Activated CD4-positive, alpha-beta memory T cell treated with anti-CD3 and anti-CD28 coated beads for 36 hours (primary cell): ENCODE measurements at regions not wholly inside any gene's neighbourhood (a gene's known extent, or its start where the extent isn't known, plus 50 kb on each side); places are given as distances from the start of the nearest gene placed in this dataset.

Experiments used
- CTCF ChIA-PET: fragments of 350-600 bp; sonication (Branson Sonifier 250); formaldehyde crosslinking; loops from one replicate; lab custom pipeline; 2021; ENCODE audit warnings: antibody characterized with exemption, inconsistent platforms; lab: Charles Lee
- POLR2A ChIA-PET: fragments of 350-600 bp; sonication (Branson Sonifier 250); formaldehyde crosslinking; loops from one replicate; lab custom pipeline; 2021; ENCODE audit warnings: antibody characterized with exemption; lab: Charles Lee
- DNase-seq: peaks from one replicate; pipeline ENCODE4 v3.0.0-alpha.2; 2020
- H3K27ac Mint-ChIP-seq: one replicate; pipeline ENCODE4 v1.8.0; 2021; ENCODE audit warnings: mixed read lengths
- H3K27me3 Mint-ChIP-seq: one replicate; pipeline ENCODE4 v1.8.0; 2021; ENCODE audit warnings: mixed read lengths
- H3K36me3 Mint-ChIP-seq: one replicate; pipeline ENCODE4 v1.8.0; 2021; ENCODE audit warnings: mixed read lengths
- H3K4me1 Mint-ChIP-seq: one replicate; pipeline ENCODE4 v1.8.0; 2021; ENCODE audit warnings: low read depth, mixed read lengths
- H3K4me3 Mint-ChIP-seq: one replicate; pipeline ENCODE4 v1.8.0; 2021; ENCODE audit warnings: mild to moderate bottlenecking, mixed read lengths
- H3K9me3 Mint-ChIP-seq: one replicate; pipeline ENCODE4 v1.8.0; 2021; ENCODE audit warnings: mixed read lengths
- intact Hi-C: fragments of 100-400 bp; cut with micrococcal nuclease; formaldehyde crosslinking; loops from one replicate; pipeline ENCODE4 v1.15.1; 2023

GRCh38 chr4:66667249-66667648 lies 878.1 kb downstream of the CENPC start:
- no peaks in the 10 kb centered on the region for H3K36me3 Mint-ChIP-seq

GRCh38 chr4:66662620-66663019 lies 882.7 kb downstream of the CENPC start:
- Mint-ChIP-seq H3K36me3 (no peaks in the 10 kb centered on the region), H3K9me3 (peaks cover 8% of the 10 kb centered on the region), H3K4me1 (no peaks in the 10 kb centered on the region), H3K27ac (no peak overlapping the region), H3K4me3 (no peak overlapping the region), H3K27me3 (no peaks in the 10 kb centered on the region)
- intact Hi-C loops = no loop called here
- DNase-seq = no peak
- POLR2A ChIA-PET = no interaction called here
- CTCF ChIA-PET = no interaction called here

More at GRCh38 chr4:66667249-66667648, 878.1 kb downstream of the CENPC start:
- CTCF ChIA-PET = no interaction called here
- H3K4me1 Mint-ChIP-seq = no peaks in the 10 kb centered on the region
- no peaks in the 10 kb centered on the region for H3K27me3 Mint-ChIP-seq
- H3K9me3 Mint-ChIP-seq = peaks cover 10% of the 10 kb centered on the region
- no peak overlapping the region for H3K4me3 Mint-ChIP-seq
- intact Hi-C loops = no loop called here
- POLR2A ChIA-PET = no interaction called here
- H3K27ac Mint-ChIP-seq = no peak overlapping the region
- no peak for DNase-seq

GRCh38 chr4:66658809-66659208 lies 886.5 kb downstream of the CENPC start:
- Mint-ChIP-seq H3K9me3 (peaks cover 4% of the 10 kb centered on the region), H3K4me1 (no peaks in the 10 kb centered on the region), H3K27ac (no peak overlapping the region), H3K36me3 (no peaks in the 10 kb centered on the region), H3K27me3 (no peaks in the 10 kb centered on the region), H3K4me3 (no peak overlapping the region)
- no peak for DNase-seq
- intact Hi-C loops = no loop called here
- ChIA-PET POLR2A (no interaction called here), CTCF (no interaction called here)

- no peak for DNase-seq
- peaks cover 7% of the 10 kb centered on the region for H3K9me3 Mint-ChIP-seq
- H3K27ac Mint-ChIP-seq = no peak overlapping the region
- H3K4me1 Mint-ChIP-seq = no peaks in the 10 kb centered on the region
- POLR2A ChIA-PET = no interaction called here
- no peak overlapping the region for H3K4me3 Mint-ChIP-seq
- intact Hi-C loops = no loop called here
- no peaks in the 10 kb centered on the region for H3K27me3 Mint-ChIP-seq
- no peaks in the 10 kb centered on the region for H3K36me3 Mint-ChIP-seq
- CTCF ChIA-PET = no interaction called here
Observed at GRCh38 chr4:66655505-66655904, 889.8 kb downstream of the CENPC start.

- H3K27ac Mint-ChIP-seq = no peak overlapping the region
- no peak for DNase-seq
- H3K4me3 Mint-ChIP-seq = no peak overlapping the region
- no peaks in the 10 kb centered on the region for H3K27me3 Mint-ChIP-seq
- POLR2A ChIA-PET = no interaction called here
- H3K9me3 Mint-ChIP-seq = peaks cover 7% of the 10 kb centered on the region
- CTCF ChIA-PET = no interaction called here
- H3K4me1 Mint-ChIP-seq = no peaks in the 10 kb centered on the region
- no peaks in the 10 kb centered on the region for H3K36me3 Mint-ChIP-seq
- intact Hi-C loops = no loop called here
Observed at GRCh38 chr4:66653937-66654336, 891.4 kb downstream of the CENPC start.

- DNase-seq = no peak
- Mint-ChIP-seq H3K27ac (no peak overlapping the region), H3K27me3 (no peaks in the 10 kb centered on the region), H3K4me1 (no peaks in the 10 kb centered on the region), H3K36me3 (no peaks in the 10 kb centered on the region), H3K4me3 (no peak overlapping the region), H3K9me3 (peaks cover 4% of the 10 kb centered on the region)
- ChIA-PET CTCF (no interaction called here), POLR2A (no interaction called here)
- intact Hi-C loops = no loop called here
Observed at GRCh38 chr4:66649236-66649635, 896.1 kb downstream of the CENPC start.

- Mint-ChIP-seq H3K4me3 (no peak overlapping the region), H3K27me3 (no peaks in the 10 kb centered on the region), H3K36me3 (no peaks in the 10 kb centered on the region), H3K27ac (no peak overlapping the region), H3K9me3 (peaks cover 4% of the 10 kb centered on the region), H3K4me1 (no peaks in the 10 kb centered on the region)
- ChIA-PET POLR2A (no interaction called here), CTCF (no interaction called here)
- DNase-seq = no peak
- intact Hi-C loops = no loop called here
Observed at GRCh38 chr4:66647926-66648325, 897.4 kb downstream of the CENPC start.

- H3K27ac Mint-ChIP-seq = no peak overlapping the region
- no peaks in the 10 kb centered on the region for H3K36me3 Mint-ChIP-seq
- H3K4me1 Mint-ChIP-seq = no peaks in the 10 kb centered on the region
- CTCF ChIA-PET = no interaction called here
- POLR2A ChIA-PET = no interaction called here
- intact Hi-C loops = no loop called here
- no peak overlapping the region for H3K4me3 Mint-ChIP-seq
- no peaks in the 10 kb centered on the region for H3K27me3 Mint-ChIP-seq
- no peak for DNase-seq
- peaks cover 4% of the 10 kb centered on the region for H3K9me3 Mint-ChIP-seq
Observed at GRCh38 chr4:66647476-66647875, 897.8 kb downstream of the CENPC start.

GRCh38 chr4:66640233-66640990 lies 904.9 kb downstream of the CENPC start:
- no peak overlapping the region for H3K4me3 Mint-ChIP-seq
- no peaks in the 10 kb centered on the region for H3K27me3 Mint-ChIP-seq

GRCh38 chr4:66639361-66639760 lies 905.9 kb downstream of the CENPC start:
- no peak for DNase-seq

More at GRCh38 chr4:66640233-66640990, 904.9 kb downstream of the CENPC start:
- no peak overlapping the region for H3K27ac Mint-ChIP-seq
- ChIA-PET CTCF (no interaction called here), POLR2A (no interaction called here)
- no peaks in the 10 kb centered on the region for H3K4me1 Mint-ChIP-seq
- no peak for DNase-seq
- no peaks in the 10 kb centered on the region for H3K36me3 Mint-ChIP-seq
- H3K9me3 Mint-ChIP-seq = peaks cover 5% of the 10 kb centered on the region
- intact Hi-C loops = no loop called here

GRCh38 chr4:66636349-66636748 lies 909.0 kb downstream of the CENPC start:
- Mint-ChIP-seq H3K36me3 (no peaks in the 10 kb centered on the region), H3K9me3 (peaks cover 3% of the 10 kb centered on the region), H3K27me3 (no peaks in the 10 kb centered on the region), H3K4me3 (no peak overlapping the region), H3K27ac (no peak overlapping the region), H3K4me1 (no peaks in the 10 kb centered on the region)
- DNase-seq = no peak
- intact Hi-C loops = no loop called here
- ChIA-PET POLR2A (no interaction called here), CTCF (no interaction called here)

More at GRCh38 chr4:66639361-66639760, 905.9 kb downstream of the CENPC start:
- intact Hi-C loops = no loop called here
- ChIA-PET POLR2A (no interaction called here), CTCF (no interaction called here)
- Mint-ChIP-seq H3K27ac (no peak overlapping the region), H3K4me3 (no peak overlapping the region), H3K27me3 (no peaks in the 10 kb centered on the region), H3K4me1 (no peaks in the 10 kb centered on the region), H3K36me3 (no peaks in the 10 kb centered on the region), H3K9me3 (peaks cover 5% of the 10 kb centered on the region)

- Mint-ChIP-seq H3K27me3 (no peaks in the 10 kb centered on the region), H3K4me1 (no peaks in the 10 kb centered on the region), H3K9me3 (peaks cover 3% of the 10 kb centered on the region), H3K4me3 (no peak overlapping the region), H3K36me3 (no peaks in the 10 kb centered on the region), H3K27ac (no peak overlapping the region)
- ChIA-PET POLR2A (no interaction called here), CTCF (no interaction called here)
- intact Hi-C loops = no loop called here
- no peak for DNase-seq
Observed at GRCh38 chr4:66633477-66633876, 911.8 kb downstream of the CENPC start.

- CTCF ChIA-PET = no interaction called here
- H3K4me1 Mint-ChIP-seq = no peaks in the 10 kb centered on the region
- no peaks in the 10 kb centered on the region for H3K27me3 Mint-ChIP-seq
- H3K36me3 Mint-ChIP-seq = no peaks in the 10 kb centered on the region
- H3K27ac Mint-ChIP-seq = no peak overlapping the region
- POLR2A ChIA-PET = no interaction called here
- no peak overlapping the region for H3K4me3 Mint-ChIP-seq
- intact Hi-C loops = no loop called here
- DNase-seq = no peak
- no peaks in the 10 kb centered on the region for H3K9me3 Mint-ChIP-seq
Observed at GRCh38 chr4:66629927-66630326, 915.4 kb downstream of the CENPC start.
